SK-N-SH (cell line): ENCODE measurements at regions not wholly inside any gene's neighbourhood (a gene's known extent, or its start where the extent isn't known, plus 50 kb on each side); places are given as distances from the start of the nearest gene placed in this dataset.

ENCODE experiments used
- CTCF ChIA-PET: fragments of 300-600, 350-600 bp; formaldehyde crosslinking; extraction: SDS; loops from one replicate; lab custom pipeline; 2021; lab: Yijun Ruan, JAX
- POLR2A ChIA-PET: fragments of 350-600 bp; sonication (Branson Sonifier 250); formaldehyde crosslinking; extraction: SDS; loops from one replicate; lab custom pipeline; 2020; ENCODE audit warnings: antibody characterized with exemption, inconsistent platforms; lab: Yijun Ruan, JAX
- DNase-seq: peaks from one replicate; pipeline ENCODE4 v3.0.0; 2012
- H2AFZ ChIP-seq: fragments of 200-600 bp; sonication (generic); 2 replicates; pipeline ENCODE4 v1.8.1; 2016; ENCODE audit warnings: antibody characterized with exemption, mild to moderate bottlenecking, low read depth
- H3F3A ChIP-seq: fragments of 200-600 bp; sonication (generic); replicated peaks from 2 replicates; pipeline ENCODE3; 2016; ENCODE audit warnings: antibody characterized with exemption, mild to moderate bottlenecking; ENCODE audit not compliant: insufficient read depth
- H3K27ac ChIP-seq, 2 experiments: fragments of 200-500 bp in 1 of 2; fragments of 200-600 bp in 1 of 2; sonication (Bioruptor generic) in 1 of 2; sonication (generic), shearing (Covaris generic) in 1 of 2; 2 replicates each; pipeline versions ENCODE4 v1.5.1 to v1.6.1; 2014 to 2016; ENCODE audit warnings: low read depth in 2 of 2, inconsistent platforms in 1 of 2, low read length in 1 of 2, mild to moderate bottlenecking in 1 of 2, mixed read lengths in 1 of 2
- H3K27me3 ChIP-seq: fragments of 200-600 bp; sonication (generic), shearing (Covaris generic); 2 replicates; pipeline ENCODE4 v1.6.1; 2016; ENCODE audit warnings: mixed run types; ENCODE audit not compliant: insufficient read depth
- H3K36me3 ChIP-seq, 2 experiments: fragments of 200-500 bp in 1 of 2; fragments of 200-600 bp in 1 of 2; sonication (Bioruptor generic) in 1 of 2; sonication (generic) in 1 of 2; replicated peaks in 1 of 2; 2 replicates each; pipeline versions ENCODE3 to v1.5.1; 2014 to 2016; ENCODE audit warnings: low read length in 1 of 2, mild to moderate bottlenecking in 1 of 2; ENCODE audit not compliant: insufficient read depth in 2 of 2, control insufficient read depth in 1 of 2
- H3K4me1 ChIP-seq, 2 experiments: fragments of 200-500 bp in 1 of 2; fragments of 200-600 bp in 1 of 2; sonication (Bioruptor generic) in 1 of 2; sonication (generic), shearing (Covaris generic) in 1 of 2; 2 replicates each; pipeline versions ENCODE4 v1.5.1 to v1.6.1; 2014 to 2016; ENCODE audit warnings: low read depth in 1 of 2, low read length in 1 of 2, mixed run types in 1 of 2; ENCODE audit not compliant: insufficient read depth in 2 of 2, control insufficient read depth in 1 of 2
- H3K4me2 ChIP-seq: fragments of 200-600 bp; sonication (generic), shearing (Covaris generic); 2 replicates; pipeline ENCODE4 v1.6.1; 2017; ENCODE audit warnings: mixed run types
- H3K4me3 ChIP-seq, 2 experiments: fragments of 200-500 bp in 1 of 2; fragments of 200-600 bp in 1 of 2; sonication (Bioruptor generic) in 1 of 2; sonication (generic), shearing (Covaris generic) in 1 of 2; 2 replicates each; pipeline versions ENCODE4 v1.5.1 to v1.8.1; 2014 to 2016; ENCODE audit warnings: low read depth in 2 of 2, inconsistent platforms in 1 of 2, low read length in 1 of 2, mild to moderate bottlenecking in 1 of 2, mixed read lengths in 1 of 2, moderate library complexity in 1 of 2
- H3K79me2 ChIP-seq: fragments of 200-600 bp; sonication (generic); 2 replicates; pipeline ENCODE4 v1.8.1; 2017; ENCODE audit warnings: mild to moderate bottlenecking; ENCODE audit not compliant: insufficient read depth
- H3K9ac ChIP-seq: fragments of 200-600 bp; sonication (generic); 2 replicates; pipeline ENCODE4 v1.6.1; 2017; ENCODE audit warnings: mixed run types
- H3K9me2 ChIP-seq: fragments of 200-600 bp; sonication (generic); 2 replicates; pipeline ENCODE4 v1.6.1; 2017; ENCODE audit warnings: mixed run types
- H3K9me3 ChIP-seq: fragments of 200-600 bp; sonication (generic); 2 replicates; pipeline ENCODE4 v1.6.1; 2017; ENCODE audit warnings: mixed run types, mild to moderate bottlenecking, moderate library complexity
- H4K20me1 ChIP-seq: fragments of 200-600 bp; sonication (generic); 2 replicates; pipeline ENCODE4 v1.6.1; 2017; ENCODE audit warnings: mild to moderate bottlenecking, mixed run types; ENCODE audit not compliant: insufficient read depth
- CHD2 ChIP-seq: fragments of 150-350 bp; IDR thresholded peaks from 2 replicates; pipeline ENCODE4 v1.6.1; 2018; ENCODE audit warnings: low read length; ENCODE audit not compliant: partially characterized antibody
- CTCF ChIP-seq: fragments of 200-600 bp; sonication (generic); IDR thresholded peaks from 2 replicates; pipeline ENCODE4 v1.6.1; 2017; ENCODE audit warnings: antibody characterized with exemption, mild to moderate bottlenecking, moderate library complexity
- ELF1 ChIP-seq: IDR thresholded peaks from 2 replicates; pipeline ENCODE4 v1.4.0; 2012
- EZH2phosphoT487 ChIP-seq: fragments of 200-600 bp; sonication (generic); IDR thresholded peaks from 2 replicates; pipeline ENCODE4 v1.6.1; 2017; ENCODE audit warnings: low read depth, mixed run types, mild to moderate bottlenecking, antibody characterized with exemption, moderate library complexity, borderline replicate concordance
- FOXJ3 ChIP-seq: sonication (generic); formaldehyde crosslinking; IDR thresholded peaks from 2 replicates; pipeline ENCODE4 v1.5.1; 2020; ENCODE audit warnings: mild to moderate bottlenecking, missing genetic modification reagents
- FOXM1 ChIP-seq: IDR thresholded peaks from 2 replicates; pipeline ENCODE4 v1.4.0; 2012; ENCODE audit warnings: low read depth, mild to moderate bottlenecking
- JUND ChIP-seq: IDR thresholded peaks from 2 replicates; pipeline ENCODE4 v1.4.0; 2012
- MEF2A ChIP-seq: IDR thresholded peaks from 2 replicates; pipeline ENCODE4 v1.4.0; 2012; ENCODE audit warnings: low read depth, borderline replicate concordance
- NRF1 ChIP-seq: IDR thresholded peaks from 2 replicates; pipeline ENCODE4 v1.6.1; 2012; ENCODE audit warnings: low read depth, mild to moderate bottlenecking, low read length
- PBX3 ChIP-seq: IDR thresholded peaks from 2 replicates; pipeline ENCODE4; 2012
- POLR2AphosphoS5 ChIP-seq: IDR thresholded peaks from 2 replicates; pipeline ENCODE4 v1.6.1; 2012; ENCODE audit warnings: low read depth, low read length
- RAD21 ChIP-seq: IDR thresholded peaks from 2 replicates; pipeline ENCODE4 v1.6.1; 2012; ENCODE audit warnings: mild to moderate bottlenecking, low read length
- RCOR1 ChIP-seq: fragments of 150-350 bp; IDR thresholded peaks from 2 replicates; pipeline ENCODE4 v1.6.1; 2017; ENCODE audit warnings: antibody characterized with exemption, low read length
- SIN3A ChIP-seq: IDR thresholded peaks from 2 replicates; pipeline ENCODE4 v1.6.1; 2012; ENCODE audit warnings: low read depth, mild to moderate bottlenecking, low read length, moderate library complexity, borderline replicate concordance
- SMC3 ChIP-seq: IDR thresholded peaks from 2 replicates; pipeline ENCODE4 v1.6.1; 2012; ENCODE audit warnings: low read depth, low read length, improper control_type of control experiment
- TAF1 ChIP-seq: IDR thresholded peaks from 2 replicates; pipeline ENCODE4 v1.6.1; 2012; ENCODE audit warnings: low read depth, mild to moderate bottlenecking, low read length, moderate library complexity, borderline replicate concordance
- TCF12 ChIP-seq: IDR thresholded peaks from 2 replicates; pipeline ENCODE4 v1.4.0; 2012
- USF1 ChIP-seq: IDR thresholded peaks from 2 replicates; pipeline ENCODE4 v1.4.0; 2012; ENCODE audit warnings: low read depth, borderline replicate concordance
- USF2 ChIP-seq: fragments of 150-350 bp; IDR thresholded peaks from 2 replicates; pipeline ENCODE4 v1.6.1; 2017; ENCODE audit warnings: antibody characterized with exemption, low read length, low read depth, borderline replicate concordance
- YY1 ChIP-seq: IDR thresholded peaks from 2 replicates; pipeline ENCODE4 v1.4.0; 2012; ENCODE audit warnings: low read depth, mild to moderate bottlenecking
- WGBS: methylation state at CpG from one replicate; pipeline ENCODE4 v1.1.6; 2017; ENCODE audit warnings: low lambda C conversion rate; 5-methylcytosine and 5-hydroxymethylcytosine counted together

- no peak overlapping the region for H3K4me2 ChIP-seq
- ChIA-PET POLR2A (no interaction called here), CTCF (no interaction called here)
- H4K20me1 ChIP-seq: no peaks in the 10 kb centered on the region
- no peaks in the 10 kb centered on the region for H3F3A ChIP-seq
- no peak overlapping the region for H3K27ac ChIP-seq
- H3K4me3 ChIP-seq: no peak overlapping the region
- no peaks in the 10 kb centered on the region for H3K4me1 ChIP-seq
- WGBS: 14% methylated on average over 5 of the region's 5 CpGs
- no peaks in the 10 kb centered on the region for H3K9me2 ChIP-seq
- no peak for TF ChIP-seq TCF12
- TF ChIP-seq EZH2phosphoT487: no peak
- TF ChIP-seq USF1: no peak
- no peak for TF ChIP-seq CHD2
- TF ChIP-seq TAF1: no peak
- TF ChIP-seq JUND: no peak
- no peak for TF ChIP-seq USF2
- no peak for TF ChIP-seq CTCF
- no peak for TF ChIP-seq RCOR1
- no peak for TF ChIP-seq ELF1
- TF ChIP-seq SMC3: no peak
- TF ChIP-seq FOXJ3 (CRISPR knock-in tag): no peak
- TF ChIP-seq NRF1: no peak
- no peak for TF ChIP-seq SIN3A
- TF ChIP-seq YY1: no peak
- TF ChIP-seq POLR2AphosphoS5: no peak
- TF ChIP-seq RAD21: no peak
- TF ChIP-seq MEF2A: no peak
- TF ChIP-seq PBX3: no peak
- no peak for TF ChIP-seq FOXM1
- TF ChIP-seq, all 33 proteins: peak for 0
- Histone ChIP-seq H3K9me3 (no peaks in the 10 kb centered on the region), H2AFZ (no peak overlapping the region), H3K27me3 (no peaks in the 10 kb centered on the region), H3K36me3 (no peaks in the 10 kb centered on the region), H3K79me2 (no peaks in the 10 kb centered on the region), H3K9ac (no peak overlapping the region)
- DNase-seq: no peak
Observed at GRCh38 chr5:4226565-4226964, 630.9 kb downstream of the IRX1 start.
